SK-N-SH treated with all-trans-retinoic acid at 6 μM for 48 hours (cell line): ENCODE measurements at regions not wholly inside any gene's neighbourhood (a gene's known extent, or its start where the extent isn't known, plus 50 kb on each side); places are given as distances from the start of the nearest gene placed in this dataset.

Experiments used
- ATAC-seq: fragments of 200-7000 bp; cut with Tn5 transposase; 3 replicates; pipeline ENCODE4 v1.9.1; 2020; ENCODE audit warnings: mild to moderate bottlenecking, moderate library complexity
- ARNTL ChIP-seq: fragments of 450-650 bp; formaldehyde crosslinking; IDR thresholded peaks from 2 replicates; pipeline ENCODE4 v1.5.0; 2020; ENCODE audit warnings: low read depth, mild to moderate bottlenecking, moderate library complexity, borderline replicate concordance
- CSDC2 ChIP-seq: fragments of 250-450 bp; sonication (Bioruptor Pico); IDR thresholded peaks from 2 replicates; pipeline ENCODE4 v1.5.0; 2020; ENCODE audit warnings: mild to moderate bottlenecking, moderate library complexity
- ESRRG ChIP-seq: fragments of 250-450 bp; sonication (Bioruptor Pico); IDR thresholded peaks from 2 replicates; pipeline ENCODE4 v1.6.1; 2021; ENCODE audit warnings: mild to moderate bottlenecking
- GLIS3 ChIP-seq: fragments of 250-450 bp; sonication (Bioruptor Pico); IDR thresholded peaks from 2 replicates; pipeline ENCODE4 v1.5.0; 2020; ENCODE audit warnings: mild to moderate bottlenecking, moderate library complexity
- ISL1 ChIP-seq: fragments of 250-450 bp; sonication (Bioruptor Pico); IDR thresholded peaks from 2 replicates; pipeline ENCODE4 v2.1.2; 2022; ENCODE audit warnings: mild to moderate bottlenecking, moderate library complexity
- OSR1 ChIP-seq: fragments of 250-450 bp; sonication (Bioruptor Pico); IDR thresholded peaks from 2 replicates; pipeline ENCODE4 v1.8.0; 2022; ENCODE audit warnings: moderate library complexity, mild to moderate bottlenecking, inconsistent platforms
- PPARA ChIP-seq: fragments of 250-450 bp; sonication (Bioruptor Pico); IDR thresholded peaks from 2 replicates; pipeline ENCODE4 v1.5.0; 2020; ENCODE audit warnings: mild to moderate bottlenecking, borderline replicate concordance
- RARB ChIP-seq: fragments of 250-450 bp; sonication (Bioruptor Pico); IDR thresholded peaks from 2 replicates; pipeline ENCODE4 v1.8.0; 2021; ENCODE audit warnings: mild to moderate bottlenecking, moderate library complexity
- SNAI2 ChIP-seq: fragments of 250-450 bp; sonication (Bioruptor Pico); IDR thresholded peaks from 2 replicates; pipeline ENCODE4 v1.5.0; 2020; ENCODE audit warnings: mild to moderate bottlenecking, moderate library complexity
- TCF4 ChIP-seq: fragments of 250-450 bp; sonication (Bioruptor Pico); IDR thresholded peaks from 2 replicates; pipeline ENCODE4 v1.8.0; 2021; ENCODE audit warnings: mild to moderate bottlenecking, moderate library complexity, borderline replicate concordance
- TOX ChIP-seq: fragments of 250-450 bp; sonication (Bioruptor Pico); IDR thresholded peaks from 2 replicates; pipeline ENCODE4 v1.8.0; 2021; ENCODE audit warnings: mild to moderate bottlenecking, moderate library complexity, borderline replicate concordance
- ZC3H10 ChIP-seq: fragments of 250-450 bp; sonication (Bioruptor Pico); IDR thresholded peaks from 2 replicates; pipeline ENCODE4 v1.5.1; 2021; ENCODE audit warnings: mild to moderate bottlenecking, moderate library complexity
- ZFP3 ChIP-seq: fragments of 250-450 bp; sonication (Bioruptor Pico); IDR thresholded peaks from 2 replicates; pipeline ENCODE4 v1.5.0; 2020; ENCODE audit warnings: mild to moderate bottlenecking, moderate library complexity
- ZFP30 ChIP-seq: fragments of 450-650 bp; formaldehyde crosslinking; IDR thresholded peaks from 2 replicates; pipeline ENCODE4 v1.5.0; 2022; ENCODE audit warnings: mild to moderate bottlenecking, moderate library complexity
- ZNF565 ChIP-seq: fragments of 450-650 bp; formaldehyde crosslinking; conservative IDR thresholded peaks from 2 replicates; pipeline ENCODE4 v1.5.0; 2020; ENCODE audit warnings: low read depth, mild to moderate bottlenecking, moderate library complexity
- ZNF70 ChIP-seq: fragments of 450-650 bp; formaldehyde crosslinking; IDR thresholded peaks from 2 replicates; pipeline ENCODE4 v1.5.0; 2020; ENCODE audit warnings: mild to moderate bottlenecking, moderate library complexity
- ZNF8 ChIP-seq: fragments of 450-650 bp; formaldehyde crosslinking; IDR thresholded peaks from 2 replicates; pipeline ENCODE4 v1.5.0; 2020; ENCODE audit warnings: mild to moderate bottlenecking, moderate library complexity
- TF ChIP-seq, protein P1 (sequence below): fragments of 250-450 bp; sonication (Bioruptor Pico); IDR thresholded peaks from 2 replicates; pipeline ENCODE4 v1.8.0; 2020; ENCODE audit warnings: mild to moderate bottlenecking, moderate library complexity, borderline replicate concordance
- TF ChIP-seq, protein P2 (sequence below): fragments of 250-450 bp; sonication (Bioruptor Pico); IDR thresholded peaks from 2 replicates; pipeline ENCODE4 v1.5.0; 2020; ENCODE audit warnings: mild to moderate bottlenecking, moderate library complexity
- TF ChIP-seq, protein P3 (sequence below): fragments of 250-450 bp; sonication (Bioruptor Pico); IDR thresholded peaks from 2 replicates; pipeline ENCODE4 v1.5.1; 2021; ENCODE audit warnings: mild to moderate bottlenecking, moderate library complexity
- TF ChIP-seq, protein P4 (sequence below): fragments of 250-450 bp; sonication (Bioruptor Pico); IDR thresholded peaks from 2 replicates; pipeline ENCODE4 v1.8.0; 2021; ENCODE audit warnings: low read depth, mild to moderate bottlenecking, moderate library complexity, borderline replicate concordance

DNA sequence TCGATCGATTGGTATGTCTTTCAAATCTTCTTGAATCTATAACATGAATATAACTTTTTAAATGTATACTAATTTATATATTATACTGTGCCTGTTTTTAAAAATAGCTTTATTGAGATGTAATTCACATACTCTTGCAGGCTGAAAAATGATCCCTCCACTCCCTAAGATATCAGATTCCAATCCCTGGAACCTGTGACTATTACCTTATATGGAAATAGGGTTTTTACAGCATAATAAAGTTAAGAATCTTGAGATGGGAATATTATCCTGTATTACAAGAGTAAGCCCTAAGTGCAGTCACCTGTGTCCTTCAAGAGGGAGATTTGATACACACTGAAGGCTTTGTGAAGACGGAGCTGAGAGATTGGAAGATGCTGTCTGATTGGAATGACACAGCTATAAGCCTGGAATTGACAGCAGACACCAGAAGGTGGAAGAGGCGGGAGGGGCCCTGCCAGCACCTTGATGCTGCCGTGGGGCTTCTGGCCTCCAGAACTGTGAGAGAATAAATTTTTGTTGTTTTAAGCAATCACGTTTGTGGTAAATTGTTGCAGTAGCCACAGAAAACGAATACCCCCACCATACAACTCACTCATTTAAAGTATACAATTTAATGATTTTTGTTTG is 161.3 kb downstream of the RMI1 start:
- peak; percentile 60 for ATAC-seq
- no peak for TF ChIP-seq SNAI2 (CRISPR knock-in tag)
- no peak for TF ChIP-seq ZNF8 (CRISPR knock-in tag)

DNA sequence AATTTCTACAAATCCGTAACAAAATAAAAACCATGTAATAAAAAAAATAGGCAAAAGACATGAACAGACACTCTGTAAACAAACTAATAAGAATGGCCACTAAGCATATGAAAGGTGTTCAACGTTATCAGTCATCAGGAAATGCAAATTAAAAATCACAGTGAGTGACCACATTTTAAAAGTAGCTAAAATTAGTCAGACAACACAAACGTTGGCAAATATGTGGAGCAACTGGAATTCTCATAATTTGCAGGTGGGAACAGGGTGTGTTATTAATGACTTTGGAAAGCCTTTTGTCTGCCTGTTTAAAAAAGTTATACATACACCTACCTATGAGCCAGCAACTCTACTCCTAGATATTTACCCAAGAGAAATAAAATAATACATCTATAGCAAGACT is 164.4 kb downstream of the RMI1 start:
- no peak for ATAC-seq
- TF ChIP-seq OSR1 = no peak
- no peak for TF ChIP-seq ZC3H10 (CRISPR knock-in tag)
- TF ChIP-seq SNAI2 (CRISPR knock-in tag) = no peak
- TF ChIP-seq ZFP30 = no peak
- TF ChIP-seq ISL1 = no peak
- TF ChIP-seq GLIS3 (CRISPR knock-in tag) = no peak
- no peak for TF ChIP-seq TOX (CRISPR knock-in tag)
- TF ChIP-seq, all 23 proteins: peak for 0

DNA sequence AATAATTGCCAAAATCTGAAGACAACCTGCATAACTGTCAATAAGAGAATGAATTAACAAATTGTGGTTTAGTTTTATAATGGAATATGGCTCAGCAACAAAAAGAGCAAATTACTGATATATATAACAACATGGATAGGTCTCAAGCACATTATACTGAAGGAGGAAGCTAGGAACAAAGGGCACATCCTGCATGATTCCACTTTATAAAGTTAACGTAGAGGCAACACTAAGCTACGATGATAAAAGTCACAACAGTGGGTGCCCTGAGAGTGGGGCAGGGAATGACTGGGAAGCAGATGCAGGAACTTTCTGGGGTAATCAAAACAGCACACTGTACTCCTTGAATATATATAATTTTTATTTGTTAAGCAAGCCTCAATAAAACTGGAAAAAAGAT is 165.2 kb downstream of the RMI1 start:
- ATAC-seq = no peak
- TF ChIP-seq PPARA (no peak), ZNF565 (CRISPR knock-in tag) (no peak), ESRRG (CRISPR knock-in tag) (no peak), ZC3H10 (CRISPR knock-in tag) (no peak), ARNTL (CRISPR knock-in tag) (no peak), ZFP30 (no peak), OSR1 (no peak), GLIS3 (CRISPR knock-in tag) (no peak), CSDC2 (CRISPR knock-in tag) (no peak), SNAI2 (CRISPR knock-in tag) (no peak), TOX (CRISPR knock-in tag) (no peak), ZNF70 (no peak), ISL1 (no peak), ZFP3 (CRISPR knock-in tag) (no peak)
- TF ChIP-seq, protein P1, sequence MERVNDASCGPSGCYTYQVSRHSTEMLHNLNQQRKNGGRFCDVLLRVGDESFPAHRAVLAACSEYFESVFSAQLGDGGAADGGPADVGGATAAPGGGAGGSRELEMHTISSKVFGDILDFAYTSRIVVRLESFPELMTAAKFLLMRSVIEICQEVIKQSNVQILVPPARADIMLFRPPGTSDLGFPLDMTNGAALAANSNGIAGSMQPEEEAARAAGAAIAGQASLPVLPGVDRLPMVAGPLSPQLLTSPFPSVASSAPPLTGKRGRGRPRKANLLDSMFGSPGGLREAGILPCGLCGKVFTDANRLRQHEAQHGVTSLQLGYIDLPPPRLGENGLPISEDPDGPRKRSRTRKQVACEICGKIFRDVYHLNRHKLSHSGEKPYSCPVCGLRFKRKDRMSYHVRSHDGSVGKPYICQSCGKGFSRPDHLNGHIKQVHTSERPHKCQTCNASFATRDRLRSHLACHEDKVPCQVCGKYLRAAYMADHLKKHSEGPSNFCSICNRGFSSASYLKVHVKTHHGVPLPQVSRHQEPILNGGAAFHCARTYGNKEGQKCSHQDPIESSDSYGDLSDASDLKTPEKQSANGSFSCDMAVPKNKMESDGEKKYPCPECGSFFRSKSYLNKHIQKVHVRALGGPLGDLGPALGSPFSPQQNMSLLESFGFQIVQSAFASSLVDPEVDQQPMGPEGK (CRISPR knock-in tag) = no peak
- TF ChIP-seq, protein P2, sequence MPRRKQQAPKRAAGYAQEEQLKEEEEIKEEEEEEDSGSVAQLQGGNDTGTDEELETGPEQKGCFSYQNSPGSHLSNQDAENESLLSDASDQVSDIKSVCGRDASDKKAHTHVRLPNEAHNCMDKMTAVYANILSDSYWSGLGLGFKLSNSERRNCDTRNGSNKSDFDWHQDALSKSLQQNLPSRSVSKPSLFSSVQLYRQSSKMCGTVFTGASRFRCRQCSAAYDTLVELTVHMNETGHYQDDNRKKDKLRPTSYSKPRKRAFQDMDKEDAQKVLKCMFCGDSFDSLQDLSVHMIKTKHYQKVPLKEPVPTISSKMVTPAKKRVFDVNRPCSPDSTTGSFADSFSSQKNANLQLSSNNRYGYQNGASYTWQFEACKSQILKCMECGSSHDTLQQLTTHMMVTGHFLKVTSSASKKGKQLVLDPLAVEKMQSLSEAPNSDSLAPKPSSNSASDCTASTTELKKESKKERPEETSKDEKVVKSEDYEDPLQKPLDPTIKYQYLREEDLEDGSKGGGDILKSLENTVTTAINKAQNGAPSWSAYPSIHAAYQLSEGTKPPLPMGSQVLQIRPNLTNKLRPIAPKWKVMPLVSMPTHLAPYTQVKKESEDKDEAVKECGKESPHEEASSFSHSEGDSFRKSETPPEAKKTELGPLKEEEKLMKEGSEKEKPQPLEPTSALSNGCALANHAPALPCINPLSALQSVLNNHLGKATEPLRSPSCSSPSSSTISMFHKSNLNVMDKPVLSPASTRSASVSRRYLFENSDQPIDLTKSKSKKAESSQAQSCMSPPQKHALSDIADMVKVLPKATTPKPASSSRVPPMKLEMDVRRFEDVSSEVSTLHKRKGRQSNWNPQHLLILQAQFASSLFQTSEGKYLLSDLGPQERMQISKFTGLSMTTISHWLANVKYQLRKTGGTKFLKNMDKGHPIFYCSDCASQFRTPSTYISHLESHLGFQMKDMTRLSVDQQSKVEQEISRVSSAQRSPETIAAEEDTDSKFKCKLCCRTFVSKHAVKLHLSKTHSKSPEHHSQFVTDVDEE = no peak
- TF ChIP-seq, protein P3, sequence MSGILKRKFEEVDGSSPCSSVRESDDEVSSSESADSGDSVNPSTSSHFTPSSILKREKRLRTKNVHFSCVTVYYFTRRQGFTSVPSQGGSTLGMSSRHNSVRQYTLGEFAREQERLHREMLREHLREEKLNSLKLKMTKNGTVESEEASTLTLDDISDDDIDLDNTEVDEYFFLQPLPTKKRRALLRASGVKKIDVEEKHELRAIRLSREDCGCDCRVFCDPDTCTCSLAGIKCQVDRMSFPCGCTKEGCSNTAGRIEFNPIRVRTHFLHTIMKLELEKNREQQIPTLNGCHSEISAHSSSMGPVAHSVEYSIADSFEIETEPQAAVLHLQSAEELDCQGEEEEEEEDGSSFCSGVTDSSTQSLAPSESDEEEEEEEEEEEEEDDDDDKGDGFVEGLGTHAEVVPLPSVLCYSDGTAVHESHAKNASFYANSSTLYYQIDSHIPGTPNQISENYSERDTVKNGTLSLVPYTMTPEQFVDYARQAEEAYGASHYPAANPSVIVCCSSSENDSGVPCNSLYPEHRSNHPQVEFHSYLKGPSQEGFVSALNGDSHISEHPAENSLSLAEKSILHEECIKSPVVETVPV (CRISPR knock-in tag) = no peak

DNA sequence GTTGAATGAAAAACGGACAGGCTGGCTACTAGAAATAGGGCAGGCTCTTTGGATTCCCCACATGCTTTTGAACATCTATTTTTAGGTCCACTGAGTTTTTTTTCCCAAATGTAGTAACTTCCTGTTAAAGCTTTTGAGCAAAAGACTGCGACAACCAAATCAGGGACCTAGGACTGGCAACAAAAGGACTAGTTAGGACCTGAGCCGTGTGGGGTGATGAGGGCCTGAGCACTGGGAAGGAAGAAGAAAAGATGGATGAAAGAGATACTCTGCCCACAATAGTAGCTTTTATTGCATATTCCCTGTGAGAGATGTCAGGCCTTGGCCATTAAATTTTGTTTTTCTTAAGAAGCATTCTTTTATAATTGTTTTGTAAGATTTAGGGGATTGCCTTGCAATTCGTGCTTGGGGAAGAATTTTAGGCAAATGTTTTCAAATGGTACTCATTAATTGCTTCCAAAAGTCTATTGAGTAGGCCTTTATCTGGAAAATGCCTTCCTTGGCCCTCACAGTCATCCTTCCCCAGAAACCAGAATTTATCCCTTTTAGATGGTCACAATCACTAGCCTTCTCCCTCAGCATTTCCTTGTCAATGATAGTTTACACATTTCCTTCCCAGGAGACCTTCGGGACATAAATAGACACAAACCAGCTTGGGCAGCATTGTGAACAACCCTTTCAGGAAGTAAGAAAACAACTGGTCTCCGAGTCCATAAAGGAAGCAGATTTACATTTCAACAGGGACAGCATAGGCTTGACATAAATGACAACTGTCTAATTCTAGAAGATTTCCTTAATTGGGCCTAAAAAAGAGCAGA is 166.5 kb downstream of the RMI1 start:
- ATAC-seq = no peak
- no peak for TF ChIP-seq TOX (CRISPR knock-in tag)
- TF ChIP-seq PPARA = no peak
- TF ChIP-seq OSR1 = no peak
- TF ChIP-seq RARB (CRISPR knock-in tag) = no peak
- TF ChIP-seq SNAI2 (CRISPR knock-in tag) = no peak
- TF ChIP-seq, protein P4, sequence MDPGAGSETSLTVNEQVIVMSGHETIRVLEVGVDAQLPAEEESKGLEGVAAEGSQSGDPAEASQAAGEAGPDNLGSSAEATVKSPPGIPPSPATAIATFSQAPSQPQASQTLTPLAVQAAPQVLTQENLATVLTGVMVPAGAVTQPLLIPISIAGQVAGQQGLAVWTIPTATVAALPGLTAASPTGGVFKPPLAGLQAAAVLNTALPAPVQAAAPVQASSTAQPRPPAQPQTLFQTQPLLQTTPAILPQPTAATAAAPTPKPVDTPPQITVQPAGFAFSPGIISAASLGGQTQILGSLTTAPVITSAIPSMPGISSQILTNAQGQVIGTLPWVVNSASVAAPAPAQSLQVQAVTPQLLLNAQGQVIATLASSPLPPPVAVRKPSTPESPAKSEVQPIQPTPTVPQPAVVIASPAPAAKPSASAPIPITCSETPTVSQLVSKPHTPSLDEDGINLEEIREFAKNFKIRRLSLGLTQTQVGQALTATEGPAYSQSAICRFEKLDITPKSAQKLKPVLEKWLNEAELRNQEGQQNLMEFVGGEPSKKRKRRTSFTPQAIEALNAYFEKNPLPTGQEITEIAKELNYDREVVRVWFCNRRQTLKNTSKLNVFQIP (CRISPR knock-in tag) = no peak
- no peak for TF ChIP-seq ZC3H10 (CRISPR knock-in tag)
- no peak for TF ChIP-seq ESRRG (CRISPR knock-in tag)
- no peak for TF ChIP-seq GLIS3 (CRISPR knock-in tag)
- TF ChIP-seq ZNF8 (CRISPR knock-in tag) = no peak
- no peak for TF ChIP-seq TCF4 (CRISPR knock-in tag)
- no peak for TF ChIP-seq ZFP3 (CRISPR knock-in tag)
- TF ChIP-seq, protein P2 = no peak
- TF ChIP-seq ZNF565 (CRISPR knock-in tag) = no peak
- TF ChIP-seq, protein P3 (CRISPR knock-in tag) = no peak
